Stomach (tissue), 4 donors: ENCODE measurements at regions not wholly inside any gene's neighbourhood (a gene's known extent, or its start where the extent isn't known, plus 50 kb on each side); places are given as distances from the start of the nearest gene placed in this dataset.

Experiments used
- CTCF ChIP-seq, 7 experiments: fragments of 450-650 bp in 4 of 7; fragments of 200-600 bp in 3 of 7; sonication (generic) in 3 of 7; IDR thresholded peaks; one replicate each; pipeline ENCODE4 v1.5.1; 2016 to 2019; ENCODE audit warnings: antibody characterized with exemption in 7 of 7, control low read depth in 2 of 7, mild to moderate bottlenecking in 1 of 7
- EP300 ChIP-seq: sonication (generic); formaldehyde crosslinking; IDR thresholded peaks from one replicate; pipeline ENCODE4 v1.6.1; 2017; ENCODE audit warnings: antibody characterized with exemption
- POLR2A ChIP-seq, 4 donors: fragments of 450-650 bp; IDR thresholded peaks; one replicate each; pipeline ENCODE4 v1.6.1; 2016; ENCODE audit warnings: antibody characterized with exemption in 4 of 4, control low read depth in 2 of 4, mild to moderate bottlenecking in 1 of 4, moderate library complexity in 1 of 4
- POLR2AphosphoS5 ChIP-seq, 3 donors: sonication (generic); formaldehyde crosslinking; IDR thresholded peaks; one replicate each; pipeline ENCODE4 v1.6.1; 2016; ENCODE audit warnings: antibody characterized with exemption in 3 of 3

GRCh38 chr3:34947834-34948233 is 691.5 kb upstream of the ARPP21 start:
- TF ChIP-seq CTCF (IDR thresholded peaks at IDR 0.05) (no peak), POLR2A (IDR thresholded peaks at IDR 0.05) (no peak), POLR2AphosphoS5 (IDR thresholded peaks at IDR 0.05) (no peak), EP300 (no peak)
